Fibroblast of the conjunctiva (primary cell): ENCODE measurements at regions not wholly inside any gene's neighbourhood (a gene's known extent, or its start where the extent isn't known, plus 50 kb on each side); places are given as distances from the start of the nearest gene placed in this dataset.

Experiments
- DNase-seq: peaks from one replicate; pipeline ENCODE4 v3.0.0-alpha.2; 2010; ENCODE audit warnings: low read depth

GRCh38 chr4:132540797-132541196, 608.3 kb upstream of the PCDH10 start:
- DNase-seq: no peak

GRCh38 chr4:132542228-132542627, 606.9 kb upstream of the PCDH10 start:
- no peak for DNase-seq

GRCh38 chr4:132548463-132548862, 600.6 kb upstream of the PCDH10 start:
- DNase-seq: no peak

- no peak for DNase-seq
These were observed 592.8 kb upstream of the PCDH10 start for GRCh38 chr4:132556316-132556715.

GRCh38 chr4:132557660-132558059, 591.4 kb upstream of the PCDH10 start:
- no peak for DNase-seq

GRCh38 chr4:132564920-132565319, 584.2 kb upstream of the PCDH10 start:
- DNase-seq: no peak

GRCh38 chr4:132565542-132565941, 583.6 kb upstream of the PCDH10 start:
- no peak for DNase-seq

- no peak for DNase-seq
These were observed 576.9 kb upstream of the PCDH10 start for GRCh38 chr4:132572210-132572609.

- no peak for DNase-seq
These were observed 561.5 kb upstream of the PCDH10 start for GRCh38 chr4:132587626-132588025.

GRCh38 chr4:132592340-132592739, 556.8 kb upstream of the PCDH10 start:
- no peak for DNase-seq

- DNase-seq: no peak
These were observed 556.2 kb upstream of the PCDH10 start for GRCh38 chr4:132592850-132593249.

- DNase-seq: no peak
These were observed 555.2 kb upstream of the PCDH10 start for GRCh38 chr4:132593717-132594400.

GRCh38 chr4:132596186-132596585, 552.9 kb upstream of the PCDH10 start:
- DNase-seq: no peak

GRCh38 chr4:132605551-132605950, 543.5 kb upstream of the PCDH10 start:
- DNase-seq: no peak

- DNase-seq: no peak
These were observed 534.4 kb upstream of the PCDH10 start for GRCh38 chr4:132614682-132615081.

GRCh38 chr4:132619968-132620367, 529.1 kb upstream of the PCDH10 start:
- DNase-seq: no peak

- DNase-seq: peak; percentile 23
These were observed 506.9 kb upstream of the PCDH10 start for GRCh38 chr4:132642016-132642817.

GRCh38 chr4:132646186-132646585, 502.9 kb upstream of the PCDH10 start:
- no peak for DNase-seq

GRCh38 chr4:132651196-132651595, 497.9 kb upstream of the PCDH10 start:
- no peak for DNase-seq

GRCh38 chr4:132660181-132660580, 488.9 kb upstream of the PCDH10 start:
- no peak for DNase-seq

GRCh38 chr4:132662456-132662855, 486.6 kb upstream of the PCDH10 start:
- DNase-seq: no peak

GRCh38 chr4:132669786-132670185, 479.3 kb upstream of the PCDH10 start:
- DNase-seq: no peak

GRCh38 chr4:132670557-132670956, 478.5 kb upstream of the PCDH10 start:
- DNase-seq: no peak

GRCh38 chr4:132683957-132684356, 465.1 kb upstream of the PCDH10 start:
- DNase-seq: no peak
